ENCODE measurements at regions not wholly inside any gene's neighbourhood (a gene's known extent, or its start where the extent isn't known, plus 50 kb on each side); places are given as distances from the start of the nearest gene placed in this dataset.
A peak's percentile ranks its signal among the peaks of the same experiment; 100 is the strongest.

DNA sequence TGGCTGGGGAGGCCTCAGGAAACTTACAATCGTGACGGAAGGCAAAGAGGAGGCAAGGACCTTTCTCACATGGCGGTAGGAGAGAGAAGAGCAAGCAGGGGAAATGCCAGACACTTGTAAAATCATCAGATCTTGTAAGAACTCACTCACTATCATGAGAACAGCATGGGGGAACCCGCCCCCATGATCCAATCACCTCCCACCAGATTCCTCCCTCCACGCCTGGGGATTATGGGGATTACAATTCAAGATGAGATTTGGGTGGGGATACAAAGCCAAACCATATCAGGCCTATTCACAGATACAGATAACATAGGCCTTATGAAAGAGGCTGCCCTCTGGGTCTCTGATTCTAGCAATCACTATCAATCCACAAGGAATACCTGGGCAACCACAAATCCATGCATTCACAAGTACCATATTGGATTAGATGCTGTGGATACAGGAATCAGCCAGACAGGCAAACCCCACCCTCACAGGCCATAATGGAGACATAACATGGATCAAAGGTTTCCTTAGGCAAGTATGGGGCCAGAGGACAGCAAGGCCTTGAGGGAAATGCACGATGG, 284.9 kb downstream of the SOX9 start:
- no peak for DNase-seq (ENCODE audit: low read depth)
- TF ChIP-seq, protein P1, sequence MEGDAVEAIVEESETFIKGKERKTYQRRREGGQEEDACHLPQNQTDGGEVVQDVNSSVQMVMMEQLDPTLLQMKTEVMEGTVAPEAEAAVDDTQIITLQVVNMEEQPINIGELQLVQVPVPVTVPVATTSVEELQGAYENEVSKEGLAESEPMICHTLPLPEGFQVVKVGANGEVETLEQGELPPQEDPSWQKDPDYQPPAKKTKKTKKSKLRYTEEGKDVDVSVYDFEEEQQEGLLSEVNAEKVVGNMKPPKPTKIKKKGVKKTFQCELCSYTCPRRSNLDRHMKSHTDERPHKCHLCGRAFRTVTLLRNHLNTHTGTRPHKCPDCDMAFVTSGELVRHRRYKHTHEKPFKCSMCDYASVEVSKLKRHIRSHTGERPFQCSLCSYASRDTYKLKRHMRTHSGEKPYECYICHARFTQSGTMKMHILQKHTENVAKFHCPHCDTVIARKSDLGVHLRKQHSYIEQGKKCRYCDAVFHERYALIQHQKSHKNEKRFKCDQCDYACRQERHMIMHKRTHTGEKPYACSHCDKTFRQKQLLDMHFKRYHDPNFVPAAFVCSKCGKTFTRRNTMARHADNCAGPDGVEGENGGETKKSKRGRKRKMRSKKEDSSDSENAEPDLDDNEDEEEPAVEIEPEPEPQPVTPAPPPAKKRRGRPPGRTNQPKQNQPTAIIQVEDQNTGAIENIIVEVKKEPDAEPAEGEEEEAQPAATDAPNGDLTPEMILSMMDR (IDR thresholded peaks at IDR 0.05; ENCODE audit: control insufficient read depth, extremely low read depth, insufficient read depth) = no peak
- H3K4me3 ChIP-seq (ENCODE audit: low read depth, low read length) = no peak overlapping the region

DNA sequence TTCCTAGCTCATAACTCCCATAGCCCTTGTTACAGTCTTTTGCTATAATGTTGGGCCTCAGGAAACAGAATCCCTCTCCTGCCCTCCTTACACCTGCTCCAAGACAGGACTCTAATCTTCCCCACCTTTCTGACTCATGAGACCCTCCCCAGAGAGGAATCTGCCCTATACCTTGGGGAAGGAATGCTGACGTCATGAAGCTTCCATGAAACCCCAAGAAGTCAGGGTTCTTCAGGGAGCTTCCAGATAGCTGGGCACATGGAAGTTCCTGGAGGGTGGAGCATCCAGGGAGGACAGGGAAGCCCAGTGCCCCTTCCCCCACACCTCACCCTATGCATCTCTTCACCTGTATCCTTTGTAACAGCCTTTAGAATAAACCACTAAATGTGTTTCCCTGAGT, 285.7 kb downstream of the SOX9 start:
- TF ChIP-seq, protein P1 (IDR thresholded peaks at IDR 0.05; ENCODE audit: control insufficient read depth, extremely low read depth, insufficient read depth) = no peak
- H3K4me3 ChIP-seq (ENCODE audit: low read depth, low read length) = no peak overlapping the region

DNA sequence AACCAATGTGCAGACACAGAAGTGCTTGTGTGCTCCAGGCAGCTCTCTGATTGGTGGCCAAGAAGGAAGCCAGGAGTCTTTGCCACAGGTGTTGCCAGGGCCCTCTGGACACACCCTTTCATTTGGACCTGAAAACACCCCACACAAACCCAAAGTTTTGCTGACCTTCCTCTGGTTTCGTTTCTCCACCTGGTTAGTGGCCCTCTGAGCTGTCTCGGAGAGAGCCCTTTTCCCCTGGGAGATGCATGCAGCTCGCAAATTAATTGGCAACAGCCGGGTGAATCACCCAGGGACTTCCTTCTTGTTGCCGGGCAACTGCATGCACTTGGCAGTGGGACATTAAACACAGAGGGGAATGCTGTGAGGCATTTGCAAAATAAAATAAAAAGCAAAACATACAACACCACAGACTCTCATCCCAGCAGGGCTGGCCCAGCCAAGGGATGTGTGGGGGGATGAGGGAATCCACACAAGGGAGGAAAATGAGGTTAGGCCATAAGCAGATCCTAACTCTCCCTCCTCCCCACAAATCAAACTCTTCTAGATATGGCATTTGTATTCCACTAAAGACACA, 286.6 kb downstream of the SOX9 start:
- peak overlapping the region; percentile 18; the same call in 1 of the 2 replicates for H3K4me3 ChIP-seq (ENCODE audit: low read depth, low read length)

More for the DNA sequence above, 285.7 kb downstream of the SOX9 start:
- DNase-seq (ENCODE audit: low read depth) = no peak

DNA sequence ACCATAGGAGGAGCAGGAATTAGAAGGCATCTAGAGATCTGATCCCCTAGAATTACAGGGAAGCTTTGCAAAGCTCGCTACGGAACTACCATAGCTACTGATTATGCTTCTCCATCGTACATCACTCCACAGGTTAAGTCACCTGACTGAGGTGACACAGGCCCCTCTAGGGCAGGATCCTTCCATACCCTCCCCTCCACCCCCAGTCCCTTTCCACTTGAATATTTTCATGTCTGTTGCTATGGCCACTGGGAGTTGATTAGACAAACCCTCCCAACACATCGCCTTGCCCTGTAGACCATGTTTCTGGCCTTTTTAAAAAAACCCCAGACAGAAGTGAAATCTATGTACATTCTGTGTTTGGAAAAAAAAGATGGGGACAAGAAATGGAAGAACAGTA, 287.1 kb downstream of the SOX9 start:
- no peak for DNase-seq (ENCODE audit: low read depth)
- no peak overlapping the region for H3K4me3 ChIP-seq (ENCODE audit: low read depth, low read length)
- TF ChIP-seq, protein P1 (IDR thresholded peaks at IDR 0.05; ENCODE audit: control insufficient read depth, extremely low read depth, insufficient read depth) = no peak

More for the DNA sequence above, 286.6 kb downstream of the SOX9 start:
- TF ChIP-seq, protein P1 (IDR thresholded peaks at IDR 0.05; ENCODE audit: control insufficient read depth, extremely low read depth, insufficient read depth) = no peak
- DNase-seq (ENCODE audit: low read depth) = peak; percentile 77

DNA sequence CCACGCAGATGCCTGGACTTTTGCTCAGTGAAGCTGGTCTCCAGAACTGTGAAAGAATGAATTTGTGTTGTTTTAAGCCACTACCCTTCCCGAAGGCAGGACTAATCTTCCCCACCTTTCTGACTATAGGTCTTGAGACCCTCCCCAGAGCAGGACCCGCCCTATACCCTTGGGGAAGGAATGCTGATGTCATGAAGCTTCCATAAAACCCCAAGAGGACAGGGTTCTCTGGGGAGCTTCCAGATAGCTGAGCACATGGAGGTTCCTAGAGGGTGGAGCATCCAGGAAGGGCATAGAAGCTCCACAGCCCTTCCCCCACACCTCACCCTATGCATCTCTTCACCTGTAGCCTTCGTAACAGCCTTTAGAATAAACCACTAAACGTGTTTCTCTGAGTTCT, 287.8 kb downstream of the SOX9 start:
- DNase-seq (ENCODE audit: low read depth) = no peak
- no peak overlapping the region for H3K4me3 ChIP-seq (ENCODE audit: low read depth, low read length)
- TF ChIP-seq, protein P1 (IDR thresholded peaks at IDR 0.05; ENCODE audit: control insufficient read depth, extremely low read depth, insufficient read depth) = no peak

DNA sequence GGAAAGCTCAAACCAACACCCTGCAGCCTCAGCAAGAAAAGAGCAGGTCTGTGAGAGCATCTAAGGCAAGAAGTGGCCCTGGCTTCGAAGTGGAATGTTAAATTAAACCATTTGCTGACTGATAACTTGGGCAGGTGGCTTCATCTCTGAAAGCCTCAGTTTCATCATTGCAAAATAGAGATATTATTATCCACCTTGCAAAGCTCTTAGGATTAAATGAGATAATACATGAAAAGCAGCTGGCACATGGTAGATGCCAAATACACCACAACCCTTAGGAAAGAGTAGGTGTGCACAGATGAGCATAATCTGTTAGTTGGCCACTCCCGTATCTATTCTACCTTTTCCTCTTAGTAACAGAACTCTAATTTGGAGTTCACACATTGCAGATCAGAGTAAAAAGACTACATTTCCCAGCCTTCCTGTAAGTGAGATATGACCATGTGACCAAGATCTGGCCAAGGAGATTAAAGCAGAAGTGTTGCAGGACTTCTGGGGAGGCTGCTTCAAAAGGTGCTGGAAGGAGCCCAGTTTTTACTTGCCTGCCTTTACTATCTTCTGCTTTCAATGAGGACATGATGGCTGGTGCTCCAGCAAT, 288.7 kb downstream of the SOX9 start:
- TF ChIP-seq, protein P1 (IDR thresholded peaks at IDR 0.05; ENCODE audit: control insufficient read depth, extremely low read depth, insufficient read depth) = no peak
- H3K4me3 ChIP-seq (ENCODE audit: low read depth, low read length) = no peak overlapping the region
- DNase-seq (ENCODE audit: low read depth) = no peak

Data from LNCaP clone FGC (cell line).